ENCODE measurements at regions not wholly inside any gene's neighbourhood (a gene's known extent, or its start where the extent isn't known, plus 50 kb on each side); places are given as distances from the start of the nearest gene placed in this dataset.

DNA sequence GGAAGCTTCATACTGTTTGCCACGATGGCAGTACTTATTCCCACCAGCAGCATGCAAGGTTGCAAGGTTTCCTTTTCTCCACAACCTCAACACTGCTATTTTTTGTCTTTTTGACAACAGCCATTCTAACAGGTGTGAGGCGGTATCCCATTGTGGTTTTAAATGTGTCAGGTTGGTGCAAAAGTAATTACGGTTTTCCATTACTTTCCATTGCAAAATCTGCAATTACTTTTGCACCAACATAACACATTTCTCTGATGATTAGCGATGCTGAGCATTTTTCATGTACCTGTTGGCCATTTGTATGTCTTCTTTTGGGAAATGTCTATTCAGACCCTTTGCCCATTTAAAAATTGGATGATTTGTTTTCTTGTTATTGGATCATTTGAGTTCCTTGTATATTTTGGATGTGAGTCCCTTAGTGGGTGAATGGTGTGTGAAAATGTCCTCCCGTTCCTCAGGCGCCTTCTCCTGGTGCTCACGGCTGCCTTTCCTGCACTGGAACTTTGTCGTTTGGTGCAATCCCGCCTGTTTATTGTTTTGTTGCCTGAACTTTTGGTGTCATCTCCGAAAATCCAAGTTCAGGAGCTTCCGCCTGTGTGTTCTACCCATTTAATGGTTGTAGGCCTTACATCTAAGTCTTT, 213.6 kb downstream of the KIF26A start:
- intact Hi-C loops (cut with micrococcal nuclease), result no loop called here
- Histone ChIP-seq H3K27ac (ENCODE audit: low read length in 2 of 2) (no peak overlapping the region), H3K9ac (ENCODE audit: low read length) (no peak overlapping the region), H3K79me2 (ENCODE audit: control insufficient read depth, insufficient read depth, low read length) (no peaks in the 10 kb centered on the region), H4K20me1 (ENCODE audit: control insufficient read depth, insufficient read depth, low read length, poor library complexity, severe bottlenecking) (no peaks in the 10 kb centered on the region), H2AFZ (ENCODE audit: insufficient read depth, low read depth, low read length, poor library complexity, severe bottlenecking) (no peak overlapping the region), H3K4me2 (replicated peaks; ENCODE audit: low read depth, low read length, poor library complexity, severe bottlenecking) (no peak overlapping the region), H3K9me3 (ENCODE audit: control extremely low read depth in 1 of 3, control insufficient read depth in 2 of 3, insufficient read depth in 1 of 3, low read length in 2 of 3) (peaks cover 0 to 15% (median 0%) of the 10 kb centered on the region in 3 donors), H3K27me3 (replicated peaks in 1 of 4; ENCODE audit: control extremely low read depth in 1 of 4, control insufficient read depth in 3 of 4, insufficient read depth in 4 of 4, low read length in 3 of 4) (peaks cover 0 to 4% (median 0%) of the 10 kb centered on the region in 4 experiments), H3K4me1 (ENCODE audit: control insufficient read depth in 2 of 2, insufficient read depth in 2 of 2, low read length in 2 of 2) (no peaks in the 10 kb centered on the region), H3K4me3 (ENCODE audit: control extremely low read depth in 1 of 5, extremely low read depth in 1 of 5, insufficient read depth in 1 of 5, low read depth in 2 of 5, low read length in 4 of 5) (no peak overlapping the region), H3K36me3 (replicated peaks in 1 of 2; ENCODE audit: control extremely low read depth in 1 of 2, control insufficient read depth in 1 of 2, extremely low read depth in 1 of 2, insufficient read depth in 2 of 2, low read length in 1 of 2) (no peaks in the 10 kb centered on the region)
- 93% methylated on average over 7 of the region's 11 CpGs for WGBS (ENCODE audit: insufficient coverage)
- Mint-ChIP-seq H3K27me3 (peaks cover 20% of the 10 kb centered on the region), H3K4me3 (no peak overlapping the region), H3K27ac (no peak overlapping the region), H3K9me3 (ENCODE audit: insufficient read depth) (peaks cover 5% of the 10 kb centered on the region), H3K4me1 (no peaks in the 10 kb centered on the region)
- ChIA-PET CTCF (no interaction called here), POLR2A (no interaction called here)
- no peak for TF ChIP-seq EZH2 (IDR thresholded peaks at IDR 0.05; ENCODE audit: borderline replicate concordance, insufficient read depth, low read depth, low read length, poor library complexity, severe bottlenecking)
- TF ChIP-seq, protein P1, sequence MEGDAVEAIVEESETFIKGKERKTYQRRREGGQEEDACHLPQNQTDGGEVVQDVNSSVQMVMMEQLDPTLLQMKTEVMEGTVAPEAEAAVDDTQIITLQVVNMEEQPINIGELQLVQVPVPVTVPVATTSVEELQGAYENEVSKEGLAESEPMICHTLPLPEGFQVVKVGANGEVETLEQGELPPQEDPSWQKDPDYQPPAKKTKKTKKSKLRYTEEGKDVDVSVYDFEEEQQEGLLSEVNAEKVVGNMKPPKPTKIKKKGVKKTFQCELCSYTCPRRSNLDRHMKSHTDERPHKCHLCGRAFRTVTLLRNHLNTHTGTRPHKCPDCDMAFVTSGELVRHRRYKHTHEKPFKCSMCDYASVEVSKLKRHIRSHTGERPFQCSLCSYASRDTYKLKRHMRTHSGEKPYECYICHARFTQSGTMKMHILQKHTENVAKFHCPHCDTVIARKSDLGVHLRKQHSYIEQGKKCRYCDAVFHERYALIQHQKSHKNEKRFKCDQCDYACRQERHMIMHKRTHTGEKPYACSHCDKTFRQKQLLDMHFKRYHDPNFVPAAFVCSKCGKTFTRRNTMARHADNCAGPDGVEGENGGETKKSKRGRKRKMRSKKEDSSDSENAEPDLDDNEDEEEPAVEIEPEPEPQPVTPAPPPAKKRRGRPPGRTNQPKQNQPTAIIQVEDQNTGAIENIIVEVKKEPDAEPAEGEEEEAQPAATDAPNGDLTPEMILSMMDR (IDR thresholded peaks at IDR 0.05), result no peak
- DNase-seq, result no peak
- ATAC-seq (ENCODE audit: low read depth), result no peak

DNA sequence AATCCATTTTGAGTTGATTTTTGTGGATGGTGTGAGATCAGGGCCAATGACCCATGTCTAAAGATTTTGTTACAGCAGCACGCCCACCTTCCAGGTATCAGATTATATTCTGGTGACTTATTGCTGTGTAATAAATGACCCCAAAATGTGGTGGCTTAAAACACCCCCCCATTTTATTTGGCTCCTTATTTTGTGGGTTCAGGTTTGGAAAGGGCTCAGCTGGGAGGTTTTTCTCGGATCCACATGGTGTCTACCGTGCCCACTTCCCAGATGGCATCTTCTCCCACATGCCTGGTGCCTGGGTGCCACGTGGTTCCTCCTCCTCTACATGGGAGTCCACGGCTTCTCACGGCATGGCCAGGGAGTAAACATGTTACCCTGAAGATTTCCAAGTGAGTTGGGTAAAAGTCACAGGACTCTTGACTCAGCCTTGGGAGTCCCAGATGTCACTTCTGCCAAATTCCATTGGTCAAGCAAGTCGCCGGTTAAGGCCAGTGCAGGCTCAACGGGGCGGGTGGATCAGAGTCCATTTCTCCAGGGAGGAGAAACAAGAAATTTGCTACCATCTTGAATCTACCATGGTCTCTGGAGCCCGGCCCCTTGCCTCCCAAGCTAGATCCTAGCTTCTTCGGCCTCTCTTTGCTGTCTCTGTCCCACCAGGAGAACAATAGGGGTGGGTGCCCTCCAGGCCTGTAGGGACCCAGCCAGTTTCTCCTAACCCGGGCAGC, 214.3 kb downstream of the KIF26A start:
- H3K4me1 Mint-ChIP-seq, result no peaks in the 10 kb centered on the region
- no peak for TF ChIP-seq EZH2 (IDR thresholded peaks at IDR 0.05; ENCODE audit: borderline replicate concordance, insufficient read depth, low read depth, low read length, poor library complexity, severe bottlenecking)
- TF ChIP-seq, protein P1 (IDR thresholded peaks at IDR 0.05), result no peak
- Histone ChIP-seq H3K9ac (ENCODE audit: low read length) (no peak overlapping the region), H3K9me3 (ENCODE audit: control extremely low read depth in 1 of 3, control insufficient read depth in 2 of 3, insufficient read depth in 1 of 3, low read length in 2 of 3) (peaks cover 0 to 19% (median 0%) of the 10 kb centered on the region in 3 donors), H2AFZ (ENCODE audit: insufficient read depth, low read depth, low read length, poor library complexity, severe bottlenecking) (no peak overlapping the region), H3K4me2 (replicated peaks; ENCODE audit: low read depth, low read length, poor library complexity, severe bottlenecking) (no peak overlapping the region), H3K79me2 (ENCODE audit: control insufficient read depth, insufficient read depth, low read length) (no peaks in the 10 kb centered on the region), H3K27ac (ENCODE audit: low read length in 2 of 2) (no peak overlapping the region), H3K4me1 (ENCODE audit: control insufficient read depth in 2 of 2, insufficient read depth in 2 of 2, low read length in 2 of 2) (no peaks in the 10 kb centered on the region), H3K36me3 (replicated peaks in 1 of 2; ENCODE audit: control extremely low read depth in 1 of 2, control insufficient read depth in 1 of 2, extremely low read depth in 1 of 2, insufficient read depth in 2 of 2, low read length in 1 of 2) (no peaks in the 10 kb centered on the region), H3K4me3 (ENCODE audit: control extremely low read depth in 1 of 5, extremely low read depth in 1 of 5, insufficient read depth in 1 of 5, low read depth in 2 of 5, low read length in 4 of 5) (no peak overlapping the region), H3K27me3 (replicated peaks in 1 of 4; ENCODE audit: control extremely low read depth in 1 of 4, control insufficient read depth in 3 of 4, insufficient read depth in 4 of 4, low read length in 3 of 4) (peaks cover 0 to 4% (median 0%) of the 10 kb centered on the region in 4 experiments), H4K20me1 (ENCODE audit: control insufficient read depth, insufficient read depth, low read length, poor library complexity, severe bottlenecking) (no peaks in the 10 kb centered on the region)
- ATAC-seq (ENCODE audit: low read depth) (no peak), DNase-seq (no peak)
- ChIA-PET POLR2A (no interaction called here), CTCF (no interaction called here)
- 91% methylated on average over 9 of the region's 13 CpGs for WGBS (ENCODE audit: insufficient coverage)
- H3K4me3 Mint-ChIP-seq, result no peak overlapping the region
- no peak overlapping the region for H3K27ac Mint-ChIP-seq
- intact Hi-C loops (cut with micrococcal nuclease), result no loop called here
- H3K27me3 Mint-ChIP-seq, result peaks cover 20% of the 10 kb centered on the region
- peaks cover 5% of the 10 kb centered on the region for H3K9me3 Mint-ChIP-seq (ENCODE audit: insufficient read depth)
